Subcutaneous abdominal adipose tissue (tissue), 5 donors: ENCODE measurements at regions not wholly inside any gene's neighbourhood (a gene's known extent, or its start where the extent isn't known, plus 50 kb on each side); places are given as distances from the start of the nearest gene placed in this dataset.

Experiments
- H3K27ac ChIP-seq: one replicate; pipeline ENCODE4 v1.7.0; 2013; ENCODE audit warnings: low read depth, mild to moderate bottlenecking, inconsistent platforms, low read length, moderate library complexity
- H3K27me3 ChIP-seq, 5 donors: one replicate each; pipeline ENCODE4 v1.7.0; 2013; ENCODE audit warnings: low read length in 5 of 5, inconsistent platforms in 1 of 5; ENCODE audit not compliant: control insufficient read depth in 5 of 5, insufficient read depth in 4 of 5
- H3K36me3 ChIP-seq, 5 donors: one replicate each; pipeline ENCODE4 v1.7.0; 2013; ENCODE audit warnings: low read length in 5 of 5; ENCODE audit not compliant: control insufficient read depth in 5 of 5, insufficient read depth in 5 of 5
- H3K4me1 ChIP-seq, 5 donors: one replicate each; pipeline ENCODE4 v1.7.0; 2013; ENCODE audit warnings: low read length in 5 of 5, mild to moderate bottlenecking in 3 of 5, moderate library complexity in 1 of 5; ENCODE audit not compliant: control insufficient read depth in 5 of 5, insufficient read depth in 5 of 5
- H3K4me3 ChIP-seq, 5 donors: one replicate each; pipeline ENCODE4 v1.7.0; 2013; ENCODE audit warnings: low read length in 5 of 5, low read depth in 1 of 5
- H3K9ac ChIP-seq, 5 donors: one replicate each; pipeline ENCODE4 v1.7.0; 2013; ENCODE audit warnings: low read length in 5 of 5, mild to moderate bottlenecking in 4 of 5, moderate library complexity in 3 of 5
- H3K9me3 ChIP-seq, 5 donors: one replicate each; pipeline ENCODE4 v1.7.0; 2013; ENCODE audit warnings: low read length in 5 of 5; ENCODE audit not compliant: control insufficient read depth in 5 of 5
- donor health status: healthy.
- donor health status: healthy.
- donor health status: healthy.
- donor health status: healthy.
- donor health status: healthy.

- Histone ChIP-seq H3K9me3 (peaks cover 0 to 6% (median 0%) of the 10 kb centered on the region in 5 donors), H3K36me3 (no peaks in the 10 kb centered on the region), H3K27ac (no peak overlapping the region), H3K4me1 (no peaks in the 10 kb centered on the region), H3K4me3 (no peak overlapping the region), H3K27me3 (peaks cover 0 to 2% (median 0%) of the 10 kb centered on the region in 5 donors), H3K9ac (no peak overlapping the region)
These were observed 116.8 kb upstream of the GATA6 start for GRCh38 chr18:22052405-22053105.

- Histone ChIP-seq H3K9me3 (peaks cover 0 to 6% (median 0%) of the 10 kb centered on the region in 5 donors), H3K9ac (no peak overlapping the region), H3K36me3 (no peaks in the 10 kb centered on the region), H3K4me3 (no peak overlapping the region), H3K4me1 (no peaks in the 10 kb centered on the region), H3K27me3 (no peaks in the 10 kb centered on the region), H3K27ac (no peak overlapping the region)
These were observed 113.7 kb upstream of the GATA6 start for GRCh38 chr18:22055466-22056238.

GRCh38 chr18:22056950-22057349, 112.4 kb upstream of the GATA6 start:
- Histone ChIP-seq H3K27ac (no peak overlapping the region), H3K9ac (no peak overlapping the region)

GRCh38 chr18:22057908-22058527, 111.4 kb upstream of the GATA6 start:
- no peaks in the 10 kb centered on the region for H3K36me3 ChIP-seq
- H3K4me1 ChIP-seq = no peaks in the 10 kb centered on the region
- no peak overlapping the region for H3K9ac ChIP-seq
- no peak overlapping the region for H3K4me3 ChIP-seq
- no peak overlapping the region for H3K27ac ChIP-seq
- H3K9me3 ChIP-seq = peaks cover 0 to 6% (median 0%) of the 10 kb centered on the region in 5 donors
- H3K27me3 ChIP-seq = no peaks in the 10 kb centered on the region

More at GRCh38 chr18:22056950-22057349, 112.4 kb upstream of the GATA6 start:
- Histone ChIP-seq H3K4me3 (no peak overlapping the region), H3K36me3 (no peaks in the 10 kb centered on the region), H3K9me3 (peaks cover 0 to 6% (median 0%) of the 10 kb centered on the region in 5 donors), H3K4me1 (no peaks in the 10 kb centered on the region), H3K27me3 (no peaks in the 10 kb centered on the region)

GRCh38 chr18:22060361-22060760, 109.0 kb upstream of the GATA6 start:
- H3K9me3 ChIP-seq = peaks cover 0 to 6% (median 0%) of the 10 kb centered on the region in 5 donors
- H3K4me3 ChIP-seq = no peak overlapping the region
- no peaks in the 10 kb centered on the region for H3K27me3 ChIP-seq
- no peaks in the 10 kb centered on the region for H3K36me3 ChIP-seq
- H3K4me1 ChIP-seq = no peaks in the 10 kb centered on the region
- H3K27ac ChIP-seq = no peak overlapping the region
- no peak overlapping the region for H3K9ac ChIP-seq

- no peak overlapping the region for H3K27ac ChIP-seq
- peaks cover 0 to 1% (median 0%) of the 10 kb centered on the region in 5 donors for H3K27me3 ChIP-seq
- H3K9me3 ChIP-seq = no peaks in the 10 kb centered on the region
- H3K4me1 ChIP-seq = no peaks in the 10 kb centered on the region
- no peaks in the 10 kb centered on the region for H3K36me3 ChIP-seq
- H3K4me3 ChIP-seq = no peak overlapping the region
- no peak overlapping the region for H3K9ac ChIP-seq
These were observed 106.3 kb upstream of the GATA6 start for GRCh38 chr18:22063102-22063501.

- Histone ChIP-seq H3K9me3 (no peaks in the 10 kb centered on the region), H3K4me1 (no peaks in the 10 kb centered on the region), H3K9ac (no peak overlapping the region), H3K36me3 (no peaks in the 10 kb centered on the region), H3K27ac (no peak overlapping the region), H3K4me3 (no peak overlapping the region), H3K27me3 (peaks cover 0 to 3% (median 0%) of the 10 kb centered on the region in 5 donors)
These were observed 105.7 kb upstream of the GATA6 start for GRCh38 chr18:22063672-22064071.

GRCh38 chr18:22064581-22064980, 104.8 kb upstream of the GATA6 start:
- no peak overlapping the region for H3K27ac ChIP-seq
- H3K4me3 ChIP-seq = no peak overlapping the region
- peaks cover 0 to 3% (median 0%) of the 10 kb centered on the region in 5 donors for H3K27me3 ChIP-seq
- no peaks in the 10 kb centered on the region for H3K4me1 ChIP-seq
- no peaks in the 10 kb centered on the region for H3K36me3 ChIP-seq
- H3K9ac ChIP-seq = no peak overlapping the region
- no peaks in the 10 kb centered on the region for H3K9me3 ChIP-seq

GRCh38 chr18:22065311-22065710, 104.1 kb upstream of the GATA6 start:
- H3K9me3 ChIP-seq = no peaks in the 10 kb centered on the region
- H3K27ac ChIP-seq = no peak overlapping the region
- H3K36me3 ChIP-seq = no peaks in the 10 kb centered on the region
- peaks cover 0 to 3% (median 0%) of the 10 kb centered on the region in 5 donors for H3K27me3 ChIP-seq
- H3K4me1 ChIP-seq = no peaks in the 10 kb centered on the region
- no peak overlapping the region for H3K9ac ChIP-seq
- H3K4me3 ChIP-seq = no peak overlapping the region

- H3K9ac ChIP-seq = no peak overlapping the region
- H3K27me3 ChIP-seq = peaks cover 0 to 3% (median 0%) of the 10 kb centered on the region in 5 donors
- H3K27ac ChIP-seq = no peak overlapping the region
- no peak overlapping the region for H3K4me3 ChIP-seq
- H3K36me3 ChIP-seq = no peaks in the 10 kb centered on the region
- H3K4me1 ChIP-seq = no peaks in the 10 kb centered on the region
- no peaks in the 10 kb centered on the region for H3K9me3 ChIP-seq
These were observed 103.3 kb upstream of the GATA6 start for GRCh38 chr18:22066083-22066485.
